ENCODE measurements at regions not wholly inside any gene's neighbourhood (a gene's known extent, or its start where the extent isn't known, plus 50 kb on each side); places are given as distances from the start of the nearest gene placed in this dataset.

DNA sequence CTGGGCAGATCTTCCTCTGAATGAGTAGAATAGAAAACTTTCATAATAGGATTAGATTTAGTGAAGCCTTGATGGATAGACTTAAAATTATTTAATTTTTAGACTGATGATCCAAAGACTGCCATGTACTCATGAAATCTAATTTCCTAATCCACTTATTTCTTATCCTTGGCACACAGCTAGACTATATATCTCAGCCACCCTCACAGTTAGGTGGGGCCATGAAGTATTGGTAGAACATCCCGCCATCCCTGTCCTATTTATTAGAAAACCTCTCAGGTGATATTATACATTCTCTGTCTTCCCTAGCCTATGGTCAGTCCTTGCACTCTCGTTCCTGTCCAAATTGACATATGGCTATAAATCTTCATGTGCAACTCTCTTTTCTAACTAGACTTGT, 110.9 kb downstream of the FAM170A start:
- no peak for DNase-seq
- intact Hi-C loops (cut with DNase I; ENCODE audit: low total_unique reads) = no loop called here
- H3K4me1 ChIP-seq = no peaks in the 10 kb centered on the region
- TF ChIP-seq CTCF (IDR thresholded peaks at IDR 0.05) (no peak), POLR2A (IDR thresholded peaks at IDR 0.05) (no peak)
- WGBS, 2 donors = 72 to 75% methylated on average over 2 of the region's 2 CpGs
- no peaks in the 10 kb centered on the region for H3K27me3 ChIP-seq
- no peaks in the 10 kb centered on the region for H3K36me3 ChIP-seq (ENCODE audit: low read depth, missing control alignments)
- H3K27ac ChIP-seq = no peak overlapping the region
- H3K4me3 ChIP-seq = no peak overlapping the region
- no peaks in the 10 kb centered on the region for H3K9me3 ChIP-seq

- no peaks in the 10 kb centered on the region for H3K9me3 ChIP-seq
- no peaks in the 10 kb centered on the region for H3K27me3 ChIP-seq
- DNase-seq = no peak
- no peaks in the 10 kb centered on the region for H3K36me3 ChIP-seq (ENCODE audit: low read depth, missing control alignments)
- intact Hi-C loops (cut with DNase I; ENCODE audit: low total_unique reads) = no loop called here
- H3K4me3 ChIP-seq = no peak overlapping the region
- H3K27ac ChIP-seq = no peak overlapping the region
- H3K4me1 ChIP-seq = no peaks in the 10 kb centered on the region
- TF ChIP-seq POLR2A (IDR thresholded peaks at IDR 0.05) = no peak
- TF ChIP-seq CTCF (IDR thresholded peaks at IDR 0.05) = no peak
Measured at GRCh38 chr5:119741691-119742090, 112.3 kb downstream of the FAM170A start.

GRCh38 chr5:119742311-119742710, 113.0 kb downstream of the FAM170A start:
- no peaks in the 10 kb centered on the region for H3K4me1 ChIP-seq
- no peaks in the 10 kb centered on the region for H3K9me3 ChIP-seq
- H3K4me3 ChIP-seq = no peak overlapping the region
- TF ChIP-seq POLR2A (IDR thresholded peaks at IDR 0.05) (no peak), CTCF (IDR thresholded peaks at IDR 0.05) (no peak)
- 82% methylated on average over 4 of the region's 4 CpGs for WGBS, 2 donors
- H3K27me3 ChIP-seq = no peaks in the 10 kb centered on the region
- H3K36me3 ChIP-seq (ENCODE audit: low read depth, missing control alignments) = no peaks in the 10 kb centered on the region
- H3K27ac ChIP-seq = no peak overlapping the region
- intact Hi-C loops (cut with DNase I; ENCODE audit: low total_unique reads) = no loop called here
- no peak for DNase-seq

GRCh38 chr5:119743927-119744326, 114.6 kb downstream of the FAM170A start:
- no peaks in the 10 kb centered on the region for H3K9me3 ChIP-seq
- no peaks in the 10 kb centered on the region for H3K27me3 ChIP-seq
- no peaks in the 10 kb centered on the region for H3K36me3 ChIP-seq (ENCODE audit: low read depth, missing control alignments)
- peak; percentile 33 for DNase-seq
- TF ChIP-seq CTCF (IDR thresholded peaks at IDR 0.05) (no peak), POLR2A (IDR thresholded peaks at IDR 0.05) (no peak)
- intact Hi-C loops (cut with DNase I; ENCODE audit: low total_unique reads) = no loop called here
- H3K27ac ChIP-seq = no peak overlapping the region
- no peak overlapping the region for H3K4me3 ChIP-seq
- no peaks in the 10 kb centered on the region for H3K4me1 ChIP-seq
- WGBS, 2 donors = 26 to 27% methylated on average over 1 of the region's 1 CpG

DNA sequence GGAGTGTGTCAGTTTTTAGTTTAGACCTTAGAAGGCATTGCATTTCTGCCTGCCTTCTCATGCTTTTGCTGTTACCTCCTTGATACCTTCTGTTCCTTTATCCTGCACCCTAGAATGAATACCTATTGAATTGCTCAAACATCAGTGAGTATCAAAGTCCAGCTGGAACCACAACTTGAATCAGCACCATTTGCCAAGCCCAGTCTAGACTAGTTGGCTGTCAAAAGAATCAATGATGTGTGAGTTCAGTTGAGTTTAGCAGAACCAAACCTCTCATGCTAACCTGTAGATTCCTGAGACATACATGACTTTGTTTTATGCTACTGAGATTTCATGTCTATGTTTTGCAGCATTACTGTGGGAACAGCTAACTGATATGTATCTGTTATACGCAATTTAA, 116.6 kb downstream of the FAM170A start:
- Histone ChIP-seq H3K27ac (no peak overlapping the region), H3K36me3 (ENCODE audit: low read depth, missing control alignments) (no peaks in the 10 kb centered on the region), H3K4me1 (no peaks in the 10 kb centered on the region), H3K27me3 (no peaks in the 10 kb centered on the region), H3K9me3 (no peaks in the 10 kb centered on the region), H3K4me3 (no peak overlapping the region)
- intact Hi-C loops (cut with DNase I; ENCODE audit: low total_unique reads) = no loop called here
- TF ChIP-seq POLR2A (IDR thresholded peaks at IDR 0.05) = no peak
- no peak for TF ChIP-seq CTCF (IDR thresholded peaks at IDR 0.05)
- 96 to 100% methylated on average over 1 of the region's 1 CpG for WGBS, 2 donors
- no peak for DNase-seq
